A549 (cell line): ENCODE measurements at regions not wholly inside any gene's neighbourhood (a gene's known extent, or its start where the extent isn't known, plus 50 kb on each side); places are given as distances from the start of the nearest gene placed in this dataset.

ENCODE experiments used
- CBX8 ChIP-seq: fragments of 200-600 bp; sonication (generic); IDR thresholded peaks from 2 replicates; pipeline ENCODE4 v1.6.1; 2016
- CEBPB ChIP-seq, 2 experiments: fragments of >200 bp in 1 of 2; sonication (Bioruptor Twin) in 1 of 2; formaldehyde crosslinking in 1 of 2; IDR thresholded peaks; 2 replicates each; pipeline ENCODE4 v1.6.1; 2012 to 2016
- ELK1 ChIP-seq: fragments of 150-350 bp; IDR thresholded peaks from 2 replicates; pipeline ENCODE4 v1.6.1; 2014; ENCODE audit warnings: low read depth, mild to moderate bottlenecking, low read length
- FOSL2 ChIP-seq, 2 experiments: fragments of 450-650 bp in 1 of 2; fragments of >200 bp in 1 of 2; sonication (Bioruptor Twin) in 1 of 2; formaldehyde crosslinking; IDR thresholded peaks; 2 replicates each; pipeline versions ENCODE4 v1.5.0 to v1.6.1; 2016 to 2020; ENCODE audit warnings: mild to moderate bottlenecking in 1 of 2, moderate library complexity in 1 of 2
- JUNB ChIP-seq: fragments of >200 bp; sonication (Bioruptor Twin); formaldehyde crosslinking; IDR thresholded peaks from 2 replicates; pipeline ENCODE4 v1.6.1; 2016
- NFE2L2 ChIP-seq: fragments of 150-350 bp; conservative IDR thresholded peaks from 2 replicates; pipeline ENCODE4 v1.6.1; 2014; ENCODE audit warnings: low read length
- PHF8 ChIP-seq: fragments of 200-600 bp; sonication (generic); IDR thresholded peaks from 2 replicates; pipeline ENCODE4 v1.6.1; 2016; ENCODE audit warnings: low read depth, mild to moderate bottlenecking, antibody characterized with exemption, moderate library complexity, borderline replicate concordance
- RAD21 ChIP-seq, 2 experiments: fragments of >200 bp in 1 of 2; sonication (Bioruptor Twin) in 1 of 2; formaldehyde crosslinking in 1 of 2; IDR thresholded peaks in 1 of 2; conservative IDR thresholded peaks in 1 of 2; 2 replicates in 1 of 2; 3 replicates in 1 of 2; pipeline ENCODE4 v1.6.1; 2012 to 2018; ENCODE audit warnings: inconsistent platforms in 1 of 2
- RARB ChIP-seq: fragments of 250-450 bp; sonication (Bioruptor Pico); IDR thresholded peaks from 2 replicates; pipeline ENCODE4 v1.8.0; 2021; ENCODE audit warnings: mild to moderate bottlenecking, moderate library complexity
- REST ChIP-seq: fragments of 200-600 bp; sonication (generic); IDR thresholded peaks from 2 replicates; pipeline ENCODE4 v1.6.1; 2016; ENCODE audit warnings: antibody characterized with exemption, mild to moderate bottlenecking, moderate library complexity
- RFX5 ChIP-seq: fragments of 450-650 bp; IDR thresholded peaks from 2 replicates; pipeline ENCODE4 v1.7.1; 2014; ENCODE audit warnings: antibody characterized with exemption, mild to moderate bottlenecking, moderate library complexity
- SREBF2 ChIP-seq: fragments of 450-650 bp; IDR thresholded peaks from 2 replicates; pipeline ENCODE4 v1.6.1; 2014; ENCODE audit warnings: mild to moderate bottlenecking, moderate library complexity
- ZC3H11A ChIP-seq: fragments of 450-650 bp; IDR thresholded peaks from 2 replicates; pipeline ENCODE4 v1.6.1; 2014; ENCODE audit warnings: antibody characterized with exemption, mild to moderate bottlenecking
- TF ChIP-seq, protein P1 (sequence below): fragments of >200 bp; sonication (Bioruptor Twin); formaldehyde crosslinking; IDR thresholded peaks from 3 replicates; pipeline ENCODE4 v1.5.1; 2016

DNA sequence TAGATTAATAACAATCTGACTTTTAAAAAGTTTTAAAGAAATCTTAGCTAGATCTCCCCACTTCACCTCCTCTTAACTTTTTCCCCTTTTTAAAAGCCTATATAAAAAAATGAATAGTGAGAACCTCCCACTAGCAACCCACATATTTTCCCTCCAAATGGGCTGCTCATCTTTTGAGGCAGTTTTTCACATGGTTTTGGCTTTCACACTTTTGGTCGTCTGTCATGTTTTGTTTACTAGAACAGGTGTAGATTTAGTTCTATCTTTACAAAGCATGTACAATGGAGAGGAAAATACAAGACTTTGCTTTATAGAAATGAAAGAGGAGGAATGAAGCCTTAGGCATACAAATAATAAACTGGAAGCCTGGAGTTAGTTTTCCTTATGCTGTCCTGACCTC is 126.7 kb upstream of the EOMES start:
- TF ChIP-seq, protein P1, sequence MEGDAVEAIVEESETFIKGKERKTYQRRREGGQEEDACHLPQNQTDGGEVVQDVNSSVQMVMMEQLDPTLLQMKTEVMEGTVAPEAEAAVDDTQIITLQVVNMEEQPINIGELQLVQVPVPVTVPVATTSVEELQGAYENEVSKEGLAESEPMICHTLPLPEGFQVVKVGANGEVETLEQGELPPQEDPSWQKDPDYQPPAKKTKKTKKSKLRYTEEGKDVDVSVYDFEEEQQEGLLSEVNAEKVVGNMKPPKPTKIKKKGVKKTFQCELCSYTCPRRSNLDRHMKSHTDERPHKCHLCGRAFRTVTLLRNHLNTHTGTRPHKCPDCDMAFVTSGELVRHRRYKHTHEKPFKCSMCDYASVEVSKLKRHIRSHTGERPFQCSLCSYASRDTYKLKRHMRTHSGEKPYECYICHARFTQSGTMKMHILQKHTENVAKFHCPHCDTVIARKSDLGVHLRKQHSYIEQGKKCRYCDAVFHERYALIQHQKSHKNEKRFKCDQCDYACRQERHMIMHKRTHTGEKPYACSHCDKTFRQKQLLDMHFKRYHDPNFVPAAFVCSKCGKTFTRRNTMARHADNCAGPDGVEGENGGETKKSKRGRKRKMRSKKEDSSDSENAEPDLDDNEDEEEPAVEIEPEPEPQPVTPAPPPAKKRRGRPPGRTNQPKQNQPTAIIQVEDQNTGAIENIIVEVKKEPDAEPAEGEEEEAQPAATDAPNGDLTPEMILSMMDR = no peak
- TF ChIP-seq REST (no peak), RAD21 (conservative IDR thresholded peaks at IDR 0.05 in 1 of 2, IDR thresholded peaks at IDR 0.05 in 1 of 2) (no peak), RFX5 (no peak), ELK1 (no peak), NFE2L2 (no peak), FOSL2 (IDR thresholded peaks at IDR 0.05) (no peak), FOSL2 (CRISPR knock-in tag; IDR thresholded peaks at IDR 0.05) (no peak), RARB (CRISPR knock-in tag) (no peak), ZC3H11A (no peak), JUNB (no peak), PHF8 (no peak), SREBF2 (no peak), CEBPB (IDR thresholded peaks at IDR 0.05) (no peak), CBX8 (no peak)
